NAMALWA (cell line): ENCODE measurements at regions not wholly inside any gene's neighbourhood (a gene's known extent, or its start where the extent isn't known, plus 50 kb on each side); places are given as distances from the start of the nearest gene placed in this dataset.
A peak's percentile ranks its signal among the peaks of the same experiment; 100 is the strongest.
"Not testable (repeated sequence)": the region's sequence is repeated elsewhere in the genome, so short reads cannot be mapped to it uniquely, and the experiment has no call there.

Experiments
- DNase-seq: peaks from one replicate; pipeline ENCODE4 v3.0.0-alpha.2; 2015; ENCODE audit warnings: low spot score

- DNase-seq: no peak
Measured at GRCh38 chr15:23924686-23925085, 237.6 kb upstream of the NDN start.

- DNase-seq: no peak
Measured at GRCh38 chr15:23954931-23955330, 267.8 kb upstream of the NDN start.

GRCh38 chr15:23983500-23984259, 296.6 kb upstream of the NDN start:
- DNase-seq: no peak

- no peak for DNase-seq
Measured at GRCh38 chr15:23994273-23994672, 307.2 kb upstream of the NDN start.

GRCh38 chr15:23998056-23998455, 311.0 kb upstream of the NDN start:
- no peak for DNase-seq

GRCh38 chr15:24008476-24008875, 321.4 kb upstream of the NDN start:
- no peak for DNase-seq

GRCh38 chr15:24017470-24017869, 330.4 kb upstream of the NDN start:
- no peak for DNase-seq

GRCh38 chr15:24039683-24040082, 352.6 kb upstream of the NDN start:
- peak; percentile 6 for DNase-seq

GRCh38 chr15:24054547-24055245, 367.6 kb upstream of the NDN start:
- DNase-seq: no peak

- no peak for DNase-seq
Measured at GRCh38 chr15:24067733-24068501, 380.8 kb upstream of the NDN start.

GRCh38 chr15:24075420-24076089, 388.4 kb upstream of the NDN start:
- DNase-seq: no peak

- DNase-seq: no peak
Measured at GRCh38 chr15:24076090-24076784, 389.1 kb upstream of the NDN start.

GRCh38 chr15:24078310-24079029, 391.4 kb upstream of the NDN start:
- DNase-seq: no peak

- not testable (repeated sequence) for DNase-seq
Measured at GRCh38 chr15:24088941-24089340, 401.8 kb upstream of the NDN start.

- not testable (repeated sequence) for DNase-seq
Measured at GRCh38 chr15:24101503-24101902, 414.4 kb upstream of the NDN start.

GRCh38 chr15:24107524-24107923, 420.4 kb upstream of the NDN start:
- not testable (repeated sequence) for DNase-seq

GRCh38 chr15:24107948-24108347, 420.8 kb upstream of the NDN start:
- DNase-seq: not testable (repeated sequence)

- not testable (repeated sequence) for DNase-seq
Measured at GRCh38 chr15:24108349-24108748, 421.2 kb upstream of the NDN start.

- not testable (repeated sequence) for DNase-seq
Measured at GRCh38 chr15:24139622-24140021, 452.5 kb upstream of the NDN start.

GRCh38 chr15:24145070-24145469, 458.0 kb upstream of the NDN start:
- not testable (repeated sequence) for DNase-seq

- DNase-seq: no peak
Measured at GRCh38 chr15:24146251-24146650, 459.1 kb upstream of the NDN start.
